ENCODE measurements at regions not wholly inside any gene's neighbourhood (a gene's known extent, or its start where the extent isn't known, plus 50 kb on each side); places are given as distances from the start of the nearest gene placed in this dataset.

DNA sequence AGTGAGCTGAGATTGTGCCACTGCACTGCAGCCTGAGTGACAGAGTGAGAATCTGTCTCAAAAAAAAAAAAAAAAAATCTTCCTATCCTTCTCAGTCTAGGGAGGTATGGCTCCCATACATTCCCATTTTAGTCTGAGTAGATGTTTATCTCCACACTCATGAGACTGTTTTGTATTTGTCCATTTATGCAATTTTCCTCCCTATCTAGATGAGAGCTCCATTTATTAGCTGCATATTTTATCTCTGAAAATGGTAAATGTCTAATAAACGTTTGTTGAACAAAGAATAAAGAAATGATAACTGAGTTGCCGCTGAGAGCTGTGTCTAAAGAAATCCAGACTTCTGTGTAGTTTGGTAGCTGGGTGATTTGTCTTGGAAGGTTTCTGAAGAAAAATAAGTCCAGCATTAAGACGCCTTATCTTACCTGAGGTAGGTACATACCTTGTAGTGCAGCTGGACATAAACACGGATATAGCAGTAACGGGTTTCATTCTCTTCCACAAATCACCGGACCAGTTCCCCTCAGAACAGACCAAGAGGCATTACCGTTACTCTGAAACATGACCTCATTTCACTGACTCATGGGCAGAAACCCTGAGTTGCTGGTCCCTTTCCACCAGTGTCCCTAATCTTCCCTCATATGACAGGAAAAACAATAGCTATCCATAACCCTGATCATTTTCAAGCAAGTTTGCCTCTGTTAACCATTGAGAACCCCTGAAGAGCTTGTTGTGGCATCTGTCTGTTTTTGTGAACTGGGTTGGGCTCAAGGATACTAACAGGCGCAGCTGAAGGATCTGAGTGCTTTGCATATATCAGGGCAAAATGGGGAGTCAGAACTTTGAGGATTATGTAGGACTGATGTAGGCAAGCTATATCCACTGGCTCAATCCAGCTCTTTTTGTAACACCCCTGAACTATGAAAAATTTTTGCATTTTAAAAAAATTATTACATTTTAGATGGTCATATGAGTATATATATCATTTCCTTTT lies 177.4 kb upstream of the XYLT1 start:
- Histone ChIP-seq H3K4me3 (ENCODE audit: low read length) (no peak overlapping the region), H4K20me1 (ENCODE audit: insufficient read depth, low read length) (no peaks in the 10 kb centered on the region), H3K4me1 (ENCODE audit: low read length) (no peaks in the 10 kb centered on the region), H3K9me3 (replicated peaks; ENCODE audit: insufficient read depth, low read length) (no peaks in the 10 kb centered on the region), H3F3A (ENCODE audit: insufficient read depth, low read length) (no peaks in the 10 kb centered on the region), H3K9me2 (replicated peaks; ENCODE audit: insufficient read depth, low read length) (no peaks in the 10 kb centered on the region), H3K36me3 (replicated peaks; ENCODE audit: insufficient read depth, low read length) (no peaks in the 10 kb centered on the region), H3K79me2 (ENCODE audit: low read length) (no peaks in the 10 kb centered on the region), H2AFZ (ENCODE audit: low read length) (no peak overlapping the region), H3K9ac (ENCODE audit: low read length) (no peak overlapping the region), H3K4me2 (ENCODE audit: low read depth, low read length) (no peak overlapping the region), H3K27ac (ENCODE audit: low read length) (no peak overlapping the region), H3K27me3 (replicated peaks; ENCODE audit: insufficient read depth, low read length) (no peaks in the 10 kb centered on the region)
- no peak for DNase-seq
- TF ChIP-seq EZH2phosphoT487 (IDR thresholded peaks at IDR 0.05; ENCODE audit: low read length) (no peak), EZH2 (optimal IDR thresholded peaks at IDR 0.05; ENCODE audit: low read depth, low read length) (no peak)
- TF ChIP-seq, protein P1, sequence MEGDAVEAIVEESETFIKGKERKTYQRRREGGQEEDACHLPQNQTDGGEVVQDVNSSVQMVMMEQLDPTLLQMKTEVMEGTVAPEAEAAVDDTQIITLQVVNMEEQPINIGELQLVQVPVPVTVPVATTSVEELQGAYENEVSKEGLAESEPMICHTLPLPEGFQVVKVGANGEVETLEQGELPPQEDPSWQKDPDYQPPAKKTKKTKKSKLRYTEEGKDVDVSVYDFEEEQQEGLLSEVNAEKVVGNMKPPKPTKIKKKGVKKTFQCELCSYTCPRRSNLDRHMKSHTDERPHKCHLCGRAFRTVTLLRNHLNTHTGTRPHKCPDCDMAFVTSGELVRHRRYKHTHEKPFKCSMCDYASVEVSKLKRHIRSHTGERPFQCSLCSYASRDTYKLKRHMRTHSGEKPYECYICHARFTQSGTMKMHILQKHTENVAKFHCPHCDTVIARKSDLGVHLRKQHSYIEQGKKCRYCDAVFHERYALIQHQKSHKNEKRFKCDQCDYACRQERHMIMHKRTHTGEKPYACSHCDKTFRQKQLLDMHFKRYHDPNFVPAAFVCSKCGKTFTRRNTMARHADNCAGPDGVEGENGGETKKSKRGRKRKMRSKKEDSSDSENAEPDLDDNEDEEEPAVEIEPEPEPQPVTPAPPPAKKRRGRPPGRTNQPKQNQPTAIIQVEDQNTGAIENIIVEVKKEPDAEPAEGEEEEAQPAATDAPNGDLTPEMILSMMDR (IDR thresholded peaks at IDR 0.05; ENCODE audit: low read length) = no peak

DNA sequence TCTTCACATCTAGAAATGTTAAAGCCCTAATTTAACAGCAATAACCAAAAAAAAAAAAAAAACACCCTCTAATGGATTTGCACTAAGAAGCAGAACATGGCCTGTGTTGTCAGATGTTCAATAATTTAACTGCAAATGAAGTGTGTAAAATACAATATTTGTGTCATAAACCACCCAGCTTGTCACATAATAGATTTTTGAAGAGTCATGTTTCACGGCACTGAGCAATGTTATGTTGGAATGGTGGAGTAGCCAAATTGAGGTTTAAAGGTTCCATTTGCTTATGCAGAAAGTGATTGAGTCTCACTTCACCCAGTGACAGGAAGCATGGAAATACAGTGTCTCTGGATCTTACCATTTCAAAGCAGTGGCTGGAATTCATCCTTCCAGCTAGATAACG lies 173.2 kb upstream of the XYLT1 start:
- no peak for TF ChIP-seq EZH2 (optimal IDR thresholded peaks at IDR 0.05; ENCODE audit: low read depth, low read length)
- no peak for TF ChIP-seq EZH2phosphoT487 (IDR thresholded peaks at IDR 0.05; ENCODE audit: low read length)
- TF ChIP-seq, protein P1 (IDR thresholded peaks at IDR 0.05; ENCODE audit: low read length) = no peak
- Histone ChIP-seq H3K4me1 (ENCODE audit: low read length) (no peaks in the 10 kb centered on the region), H3K9me2 (replicated peaks; ENCODE audit: insufficient read depth, low read length) (no peaks in the 10 kb centered on the region), H3K36me3 (replicated peaks; ENCODE audit: insufficient read depth, low read length) (no peaks in the 10 kb centered on the region), H3K4me2 (ENCODE audit: low read depth, low read length) (no peak overlapping the region), H3K9me3 (replicated peaks; ENCODE audit: insufficient read depth, low read length) (no peaks in the 10 kb centered on the region), H3K27me3 (replicated peaks; ENCODE audit: insufficient read depth, low read length) (no peaks in the 10 kb centered on the region), H3K79me2 (ENCODE audit: low read length) (no peaks in the 10 kb centered on the region), H3K27ac (ENCODE audit: low read length) (no peak overlapping the region), H3K9ac (ENCODE audit: low read length) (no peak overlapping the region), H4K20me1 (ENCODE audit: insufficient read depth, low read length) (no peaks in the 10 kb centered on the region), H2AFZ (ENCODE audit: low read length) (no peak overlapping the region), H3K4me3 (ENCODE audit: low read length) (no peak overlapping the region), H3F3A (ENCODE audit: insufficient read depth, low read length) (no peaks in the 10 kb centered on the region)
- no peak for DNase-seq

DNA sequence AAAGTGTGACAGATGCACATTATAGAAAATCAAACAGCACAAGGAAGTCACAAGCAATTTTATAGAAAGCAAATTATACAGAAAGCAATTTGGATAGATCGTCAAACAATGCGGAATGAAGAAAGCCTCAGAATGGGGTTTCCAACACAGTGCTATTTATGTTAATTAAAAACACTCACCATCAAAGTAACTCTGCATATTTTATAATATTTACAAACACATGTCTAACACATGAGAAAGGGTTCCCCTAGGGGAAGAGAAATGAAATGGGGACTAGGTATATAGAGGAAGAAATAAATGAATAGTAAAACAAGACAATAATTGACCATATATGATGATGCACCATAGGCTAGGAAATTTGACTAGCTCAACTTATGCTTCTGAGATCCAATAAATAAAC lies 171.2 kb upstream of the XYLT1 start:
- TF ChIP-seq EZH2phosphoT487 (IDR thresholded peaks at IDR 0.05; ENCODE audit: low read length) (no peak), EZH2 (optimal IDR thresholded peaks at IDR 0.05; ENCODE audit: low read depth, low read length) (no peak)
- TF ChIP-seq, protein P1 (IDR thresholded peaks at IDR 0.05; ENCODE audit: low read length) = no peak
- Histone ChIP-seq H2AFZ (ENCODE audit: low read length) (no peak overlapping the region), H3K4me3 (ENCODE audit: low read length) (no peak overlapping the region), H3K9ac (ENCODE audit: low read length) (no peak overlapping the region), H3K36me3 (replicated peaks; ENCODE audit: insufficient read depth, low read length) (no peaks in the 10 kb centered on the region), H4K20me1 (ENCODE audit: insufficient read depth, low read length) (no peaks in the 10 kb centered on the region), H3F3A (ENCODE audit: insufficient read depth, low read length) (no peaks in the 10 kb centered on the region), H3K9me2 (replicated peaks; ENCODE audit: insufficient read depth, low read length) (no peaks in the 10 kb centered on the region), H3K27ac (ENCODE audit: low read length) (no peak overlapping the region), H3K4me1 (ENCODE audit: low read length) (peaks cover 6% of the 10 kb centered on the region; the same call in 1 of the 2 replicates), H3K27me3 (replicated peaks; ENCODE audit: insufficient read depth, low read length) (no peaks in the 10 kb centered on the region), H3K9me3 (replicated peaks; ENCODE audit: insufficient read depth, low read length) (no peaks in the 10 kb centered on the region), H3K4me2 (ENCODE audit: low read depth, low read length) (no peak overlapping the region), H3K79me2 (ENCODE audit: low read length) (no peaks in the 10 kb centered on the region)
- DNase-seq = no peak

Measured in MM.1S (cell line).